PC-3 (cell line): ENCODE measurements at regions not wholly inside any gene's neighbourhood (a gene's known extent, or its start where the extent isn't known, plus 50 kb on each side); places are given as distances from the start of the nearest gene placed in this dataset.
"Not testable (repeated sequence)": the region's sequence is repeated elsewhere in the genome, so short reads cannot be mapped to it uniquely, and the experiment has no call there.

ENCODE experiments used
- ATAC-seq: fragments of 200-7000 bp; cut with Tn5 transposase; 2 replicates; pipeline ENCODE4 v1.9.1; 2020; ENCODE audit warnings: mild to moderate bottlenecking, moderate library complexity
- BruUV-seq: library from RNA; stranded (reverse); fragments of 400-500 nt; replicated peaks from 2 replicates; lab custom pipeline; 2021; lab: Mats Ljungman, UMichigan
- CTCF ChIA-PET: fragments of 300-600 bp; sonication (Branson Sonifier 250); formaldehyde crosslinking; loops from one replicate; lab custom pipeline; 2022; ENCODE audit warnings: antibody characterized with exemption; lab: Charles Lee
- POLR2A ChIA-PET: fragments of 300-600 bp; sonication (Branson Sonifier 250); formaldehyde crosslinking; loops from one replicate; lab custom pipeline; 2022; ENCODE audit warnings: antibody characterized with exemption; ENCODE audit not compliant: unreplicated experiment; lab: Charles Lee
- DNase-seq: peaks from one replicate; pipeline ENCODE4 v3.0.0-alpha.2; 2015
- H2AFZ ChIP-seq: fragments of 300-600 bp; sonication (generic); 2 replicates; pipeline ENCODE4 v1.6.0; 2016; ENCODE audit warnings: antibody characterized with exemption, low read length
- H3F3A ChIP-seq: fragments of 300-600 bp; sonication (generic); one replicate; pipeline ENCODE4 v1.6.0; 2017; ENCODE audit warnings: antibody characterized with exemption, low read length, control low read depth, mild to moderate bottlenecking; ENCODE audit not compliant: unreplicated experiment
- H3K27ac ChIP-seq: fragments of 300-600 bp; sonication (generic); 2 replicates; pipeline ENCODE4 v1.5.1; 2016; ENCODE audit warnings: mild to moderate bottlenecking, low read length
- H3K27me3 ChIP-seq: fragments of 300-600 bp; sonication (generic); 2 replicates; pipeline ENCODE4 v1.6.1; 2016; ENCODE audit warnings: low read length, mixed read lengths
- H3K36me3 ChIP-seq: fragments of 300-600 bp; sonication (generic); 2 replicates; pipeline ENCODE4 v1.6.1; 2016; ENCODE audit warnings: low read depth, mixed run types, low read length, mixed read lengths
- H3K4me1 ChIP-seq: fragments of 300-600 bp; sonication (generic); 2 replicates; pipeline ENCODE4 v1.5.1; 2016; ENCODE audit warnings: low read length; ENCODE audit not compliant: insufficient read depth
- H3K4me2 ChIP-seq: fragments of 300-600 bp; sonication (generic); 2 replicates; pipeline ENCODE4 v1.6.0; 2016; ENCODE audit warnings: low read length
- H3K4me3 ChIP-seq: fragments of 300-600 bp; sonication (generic); 2 replicates; pipeline ENCODE4 v1.5.1; 2016; ENCODE audit warnings: mild to moderate bottlenecking, low read length, mixed read lengths
- H3K79me2 ChIP-seq: fragments of 300-600 bp; sonication (generic); 2 replicates; pipeline ENCODE4 v1.6.1; 2017; ENCODE audit warnings: low read length, mixed read lengths
- H3K9ac ChIP-seq: fragments of 300-600 bp; sonication (generic); 2 replicates; pipeline ENCODE4 v1.6.0; 2016; ENCODE audit warnings: mild to moderate bottlenecking, low read length
- H3K9me2 ChIP-seq: fragments of 300-600 bp; sonication (generic); replicated peaks from 2 replicates; pipeline ENCODE4 v1.6.1; 2016; ENCODE audit warnings: mixed run types, low read length, mixed read lengths
- H3K9me3 ChIP-seq: fragments of 300-600 bp; sonication (generic); 2 replicates; pipeline ENCODE4 v1.6.1; 2016; ENCODE audit warnings: low read length, mixed read lengths
- H4K20me1 ChIP-seq: fragments of 300-600 bp; sonication (generic); 2 replicates; pipeline ENCODE4 v1.6.1; 2016; ENCODE audit warnings: low read length, mixed read lengths
- EZH2 ChIP-seq: fragments of 300-600 bp; sonication (generic); IDR thresholded peaks from one replicate; pipeline ENCODE4 v1.6.1; 2017; ENCODE audit warnings: antibody characterized with exemption, mild to moderate bottlenecking, low read length; ENCODE audit not compliant: unreplicated experiment
- EZH2phosphoT487 ChIP-seq: fragments of 300-600 bp; sonication (generic); IDR thresholded peaks from 2 replicates; pipeline ENCODE4 v1.6.1; 2018; ENCODE audit warnings: mild to moderate bottlenecking, antibody characterized with exemption, low read length, borderline replicate concordance
- intact Hi-C: fragments of 100-400 bp; cut with micrococcal nuclease; formaldehyde crosslinking; loops from 2 replicates; pipeline ENCODE4 v1.9.0; 2023
- TF ChIP-seq, protein P1 (sequence below): fragments of 300-600 bp; sonication (generic); conservative IDR thresholded peaks from 2 replicates; pipeline ENCODE4 v1.5.1; 2017; ENCODE audit warnings: antibody characterized with exemption, low read depth, mild to moderate bottlenecking, low read length

DNA sequence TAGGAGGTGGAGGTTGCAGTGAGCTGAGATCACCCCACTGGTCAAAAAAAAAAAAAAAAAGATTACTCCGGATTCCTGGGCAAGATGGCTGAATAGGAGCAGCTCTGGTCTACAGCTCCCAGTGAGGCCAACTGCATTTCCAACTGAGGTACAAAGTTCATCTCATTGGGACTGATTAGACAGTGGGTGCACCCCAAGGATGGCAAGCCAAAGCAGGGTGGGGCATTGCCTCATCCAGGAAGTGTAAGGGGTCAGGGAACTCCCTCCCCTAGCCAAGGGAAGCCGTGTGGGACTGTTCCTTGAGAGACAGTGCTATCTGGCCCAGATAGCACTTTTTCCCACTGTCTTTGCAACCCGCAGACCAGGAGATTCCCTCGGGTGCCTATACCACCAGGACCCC, 70.7 kb downstream of the CARTPT start:
- H3K9ac ChIP-seq, result no peak overlapping the region
- no peaks in the 10 kb centered on the region for H3K36me3 ChIP-seq
- H3F3A ChIP-seq, result no peaks in the 10 kb centered on the region
- no peaks in the 10 kb centered on the region for H3K9me2 ChIP-seq
- H3K27me3 ChIP-seq, result no peaks in the 10 kb centered on the region
- H2AFZ ChIP-seq, result no peak overlapping the region
- H3K4me2 ChIP-seq, result no peak overlapping the region
- H3K9me3 ChIP-seq, result no peaks in the 10 kb centered on the region
- TF ChIP-seq EZH2, result no peak
- TF ChIP-seq, protein P1, sequence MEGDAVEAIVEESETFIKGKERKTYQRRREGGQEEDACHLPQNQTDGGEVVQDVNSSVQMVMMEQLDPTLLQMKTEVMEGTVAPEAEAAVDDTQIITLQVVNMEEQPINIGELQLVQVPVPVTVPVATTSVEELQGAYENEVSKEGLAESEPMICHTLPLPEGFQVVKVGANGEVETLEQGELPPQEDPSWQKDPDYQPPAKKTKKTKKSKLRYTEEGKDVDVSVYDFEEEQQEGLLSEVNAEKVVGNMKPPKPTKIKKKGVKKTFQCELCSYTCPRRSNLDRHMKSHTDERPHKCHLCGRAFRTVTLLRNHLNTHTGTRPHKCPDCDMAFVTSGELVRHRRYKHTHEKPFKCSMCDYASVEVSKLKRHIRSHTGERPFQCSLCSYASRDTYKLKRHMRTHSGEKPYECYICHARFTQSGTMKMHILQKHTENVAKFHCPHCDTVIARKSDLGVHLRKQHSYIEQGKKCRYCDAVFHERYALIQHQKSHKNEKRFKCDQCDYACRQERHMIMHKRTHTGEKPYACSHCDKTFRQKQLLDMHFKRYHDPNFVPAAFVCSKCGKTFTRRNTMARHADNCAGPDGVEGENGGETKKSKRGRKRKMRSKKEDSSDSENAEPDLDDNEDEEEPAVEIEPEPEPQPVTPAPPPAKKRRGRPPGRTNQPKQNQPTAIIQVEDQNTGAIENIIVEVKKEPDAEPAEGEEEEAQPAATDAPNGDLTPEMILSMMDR, result no peak
- no peak for TF ChIP-seq EZH2phosphoT487
- intact Hi-C loops, result no loop called here
- H4K20me1 ChIP-seq, result no peaks in the 10 kb centered on the region
- no peak for ATAC-seq
- H3K79me2 ChIP-seq, result no peaks in the 10 kb centered on the region
- CTCF ChIA-PET, result interaction anchor here (0.6 kb wide), 1 partner anchor 133 kb away, joined by 5 read pairs; no protein-coding TSS in a partner anchor
- no peaks in the 10 kb centered on the region for H3K4me1 ChIP-seq
- H3K27ac ChIP-seq, result no peak overlapping the region
- no peak overlapping the region for H3K4me3 ChIP-seq
- no peak for DNase-seq
- POLR2A ChIA-PET, result no interaction called here
- BruUV-seq, result no TSS peak

DNA sequence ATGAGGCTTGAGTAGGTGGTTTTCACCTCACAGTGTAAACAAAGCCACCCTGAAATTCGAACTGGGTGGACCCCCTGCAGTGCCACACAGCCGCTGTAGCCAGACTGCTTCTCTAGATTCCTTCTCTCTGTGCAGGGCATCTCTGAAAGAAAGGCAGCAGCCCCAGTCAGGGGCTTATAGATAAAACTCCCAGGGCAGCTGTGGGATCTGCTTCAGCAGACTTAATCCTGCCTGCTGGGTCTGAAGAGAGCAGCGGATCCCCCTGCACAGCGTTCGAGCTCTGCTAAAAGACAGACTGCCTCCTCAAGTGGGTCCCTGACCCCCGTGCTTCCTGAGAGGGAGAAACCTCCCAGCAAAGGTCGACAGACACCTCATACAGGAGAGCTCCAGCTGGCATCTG, 71.4 kb downstream of the CARTPT start:
- no peaks in the 10 kb centered on the region for H3K36me3 ChIP-seq
- intact Hi-C loops, result no loop called here
- no peak overlapping the region for H3K4me2 ChIP-seq
- BruUV-seq, result no TSS peak
- ChIA-PET CTCF (no interaction called here), POLR2A (no interaction called here)
- DNase-seq (no peak), ATAC-seq (no peak)
- H3K9me2 ChIP-seq, result no peaks in the 10 kb centered on the region
- no peak overlapping the region for H3K27ac ChIP-seq
- no peak overlapping the region for H3K9ac ChIP-seq
- TF ChIP-seq EZH2phosphoT487, result no peak
- no peak overlapping the region for H3K4me3 ChIP-seq
- H3K4me1 ChIP-seq, result no peaks in the 10 kb centered on the region
- H2AFZ ChIP-seq, result no peak overlapping the region
- H3K27me3 ChIP-seq, result no peaks in the 10 kb centered on the region
- no peaks in the 10 kb centered on the region for H3K79me2 ChIP-seq
- H3F3A ChIP-seq, result no peaks in the 10 kb centered on the region
- H4K20me1 ChIP-seq, result no peaks in the 10 kb centered on the region
- H3K9me3 ChIP-seq, result no peaks in the 10 kb centered on the region

DNA sequence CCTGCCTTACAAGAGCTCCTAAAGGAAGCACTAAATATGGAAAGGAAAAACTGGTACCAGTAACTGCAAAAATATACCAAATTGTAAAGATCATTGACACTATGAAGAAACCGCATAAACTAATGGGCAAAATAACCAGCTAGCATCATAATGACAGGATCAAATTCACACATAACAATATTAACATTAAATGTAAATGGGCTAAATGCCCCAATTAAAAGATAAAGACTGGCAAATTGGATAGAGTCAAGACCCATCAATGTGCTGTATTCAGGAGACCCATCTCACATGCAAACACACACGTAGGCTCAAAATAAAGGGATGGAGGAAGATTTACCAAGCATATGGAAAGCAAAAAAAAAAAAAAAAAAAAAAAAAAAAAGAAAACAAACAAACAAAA, 73.0 kb downstream of the CARTPT start:
- H3K4me2 ChIP-seq, H3K9ac ChIP-seq, intact Hi-C loops, H3F3A ChIP-seq, H3K9me2 ChIP-seq, ATAC-seq, H3K4me3 ChIP-seq, H3K36me3 ChIP-seq, H3K27ac ChIP-seq, DNase-seq, BruUV-seq, H3K9me3 ChIP-seq, H2AFZ ChIP-seq, H3K79me2 ChIP-seq, H4K20me1 ChIP-seq, CTCF ChIA-PET, H3K4me1 ChIP-seq, H3K27me3 ChIP-seq, POLR2A ChIA-PET: not testable (repeated sequence)

DNA sequence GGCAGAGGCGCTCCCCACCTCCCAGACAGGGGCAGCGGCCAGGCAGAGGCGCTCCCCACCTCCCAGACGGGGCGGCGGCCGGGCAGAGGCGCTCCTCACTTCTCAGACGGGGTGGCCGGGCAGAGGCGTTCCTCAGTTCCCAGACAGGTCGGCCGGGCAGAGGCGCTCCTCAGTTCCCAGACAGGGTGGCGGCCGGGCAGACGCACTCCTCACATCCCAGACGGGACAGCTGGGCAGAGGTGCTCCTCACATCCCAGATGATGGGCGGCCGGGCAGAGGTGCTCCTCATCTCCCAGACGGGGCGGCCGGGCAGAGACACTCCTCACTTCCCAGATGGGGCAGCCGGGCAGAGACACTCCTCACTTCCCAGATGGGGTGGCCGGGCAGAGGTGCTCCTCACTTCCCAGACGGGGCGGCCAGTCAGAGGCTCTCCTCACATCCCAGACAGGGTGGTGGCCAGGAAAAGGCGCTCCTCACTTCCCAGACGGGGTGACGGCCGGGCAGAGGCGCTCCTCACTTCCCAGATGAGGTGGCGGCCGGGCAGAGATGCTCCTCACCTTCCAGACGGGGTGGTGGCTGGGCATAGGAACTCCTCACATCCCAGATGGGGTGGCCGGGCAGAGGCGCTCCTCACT, 75.1 kb downstream of the CARTPT start:
- BruUV-seq, result no TSS peak

More for the DNA sequence above, 75.1 kb downstream of the CARTPT start:
- intact Hi-C loops, result no loop called here
- Histone ChIP-seq H3K4me1 (no peaks in the 10 kb centered on the region), H3K9me2 (no peaks in the 10 kb centered on the region), H2AFZ (no peak overlapping the region), H4K20me1 (no peaks in the 10 kb centered on the region), H3F3A (no peaks in the 10 kb centered on the region), H3K9me3 (no peaks in the 10 kb centered on the region), H3K27me3 (no peaks in the 10 kb centered on the region), H3K4me3 (no peak overlapping the region), H3K36me3 (no peaks in the 10 kb centered on the region), H3K9ac (no peak overlapping the region), H3K79me2 (no peaks in the 10 kb centered on the region), H3K27ac (no peak overlapping the region), H3K4me2 (no peak overlapping the region)
- ChIA-PET POLR2A (no interaction called here), CTCF (no interaction called here)
- DNase-seq, result no peak
- ATAC-seq, result no peak
- TF ChIP-seq EZH2, result no peak
- TF ChIP-seq, protein P1, result no peak
- TF ChIP-seq EZH2phosphoT487, result no peak
